HL-60 (cell line): ENCODE measurements at regions not wholly inside any gene's neighbourhood (a gene's known extent, or its start where the extent isn't known, plus 50 kb on each side); places are given as distances from the start of the nearest gene placed in this dataset.

Source experiments
- CTCF ChIP-seq: IDR thresholded peaks from one replicate; pipeline ENCODE4 v1.5.1; 2011; ENCODE audit warnings: low read length, control low read depth, inconsistent platforms; ENCODE audit not compliant: insufficient read depth
- POLR2AphosphoS5 ChIP-seq: IDR thresholded peaks from 2 replicates; pipeline ENCODE4 v1.6.1; 2012; ENCODE audit warnings: low read depth
- SPI1 ChIP-seq: IDR thresholded peaks from 2 replicates; pipeline ENCODE4 v1.6.1; 2012; ENCODE audit warnings: low read depth, mild to moderate bottlenecking, borderline replicate concordance
- TF ChIP-seq, protein P1 (sequence below): IDR thresholded peaks from 2 replicates; pipeline ENCODE4 v1.6.1; 2012; ENCODE audit warnings: low read depth; ENCODE audit not compliant: insufficient replicate concordance

DNA sequence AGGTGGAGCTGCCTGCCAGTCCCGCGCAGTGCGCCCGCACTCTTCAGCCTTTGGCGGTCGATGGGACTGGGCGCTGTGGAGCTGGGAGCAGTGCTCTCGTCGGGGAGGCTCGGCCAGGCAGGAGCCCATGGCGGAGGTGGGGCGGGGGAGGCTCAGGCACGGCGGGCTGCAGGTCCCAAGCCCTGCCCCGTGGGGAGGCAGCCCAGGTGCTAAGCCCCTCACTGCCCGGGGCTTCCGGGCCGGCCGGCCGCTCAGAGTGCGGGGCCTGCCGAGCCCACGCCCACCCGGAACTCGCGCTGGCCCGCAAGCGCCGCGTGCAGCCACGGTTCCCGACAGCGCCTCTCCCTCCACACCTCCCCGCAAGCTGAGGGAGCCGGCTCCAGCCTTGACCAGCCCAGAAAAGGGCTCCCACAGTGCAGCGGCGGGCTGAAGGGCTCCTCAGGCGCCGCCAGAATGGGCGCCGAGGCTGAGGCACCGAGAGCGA is 316.4 kb downstream of the RND3 start:
- TF ChIP-seq CTCF: no peak
- TF ChIP-seq SPI1: no peak
- no peak for TF ChIP-seq POLR2AphosphoS5
- TF ChIP-seq, protein P1, sequence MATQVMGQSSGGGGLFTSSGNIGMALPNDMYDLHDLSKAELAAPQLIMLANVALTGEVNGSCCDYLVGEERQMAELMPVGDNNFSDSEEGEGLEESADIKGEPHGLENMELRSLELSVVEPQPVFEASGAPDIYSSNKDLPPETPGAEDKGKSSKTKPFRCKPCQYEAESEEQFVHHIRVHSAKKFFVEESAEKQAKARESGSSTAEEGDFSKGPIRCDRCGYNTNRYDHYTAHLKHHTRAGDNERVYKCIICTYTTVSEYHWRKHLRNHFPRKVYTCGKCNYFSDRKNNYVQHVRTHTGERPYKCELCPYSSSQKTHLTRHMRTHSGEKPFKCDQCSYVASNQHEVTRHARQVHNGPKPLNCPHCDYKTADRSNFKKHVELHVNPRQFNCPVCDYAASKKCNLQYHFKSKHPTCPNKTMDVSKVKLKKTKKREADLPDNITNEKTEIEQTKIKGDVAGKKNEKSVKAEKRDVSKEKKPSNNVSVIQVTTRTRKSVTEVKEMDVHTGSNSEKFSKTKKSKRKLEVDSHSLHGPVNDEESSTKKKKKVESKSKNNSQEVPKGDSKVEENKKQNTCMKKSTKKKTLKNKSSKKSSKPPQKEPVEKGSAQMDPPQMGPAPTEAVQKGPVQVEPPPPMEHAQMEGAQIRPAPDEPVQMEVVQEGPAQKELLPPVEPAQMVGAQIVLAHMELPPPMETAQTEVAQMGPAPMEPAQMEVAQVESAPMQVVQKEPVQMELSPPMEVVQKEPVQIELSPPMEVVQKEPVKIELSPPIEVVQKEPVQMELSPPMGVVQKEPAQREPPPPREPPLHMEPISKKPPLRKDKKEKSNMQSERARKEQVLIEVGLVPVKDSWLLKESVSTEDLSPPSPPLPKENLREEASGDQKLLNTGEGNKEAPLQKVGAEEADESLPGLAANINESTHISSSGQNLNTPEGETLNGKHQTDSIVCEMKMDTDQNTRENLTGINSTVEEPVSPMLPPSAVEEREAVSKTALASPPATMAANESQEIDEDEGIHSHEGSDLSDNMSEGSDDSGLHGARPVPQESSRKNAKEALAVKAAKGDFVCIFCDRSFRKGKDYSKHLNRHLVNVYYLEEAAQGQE: no peak
